ENCODE measurements at regions not wholly inside any gene's neighbourhood (a gene's known extent, or its start where the extent isn't known, plus 50 kb on each side); places are given as distances from the start of the nearest gene placed in this dataset.

- TF ChIP-seq, protein P1, sequence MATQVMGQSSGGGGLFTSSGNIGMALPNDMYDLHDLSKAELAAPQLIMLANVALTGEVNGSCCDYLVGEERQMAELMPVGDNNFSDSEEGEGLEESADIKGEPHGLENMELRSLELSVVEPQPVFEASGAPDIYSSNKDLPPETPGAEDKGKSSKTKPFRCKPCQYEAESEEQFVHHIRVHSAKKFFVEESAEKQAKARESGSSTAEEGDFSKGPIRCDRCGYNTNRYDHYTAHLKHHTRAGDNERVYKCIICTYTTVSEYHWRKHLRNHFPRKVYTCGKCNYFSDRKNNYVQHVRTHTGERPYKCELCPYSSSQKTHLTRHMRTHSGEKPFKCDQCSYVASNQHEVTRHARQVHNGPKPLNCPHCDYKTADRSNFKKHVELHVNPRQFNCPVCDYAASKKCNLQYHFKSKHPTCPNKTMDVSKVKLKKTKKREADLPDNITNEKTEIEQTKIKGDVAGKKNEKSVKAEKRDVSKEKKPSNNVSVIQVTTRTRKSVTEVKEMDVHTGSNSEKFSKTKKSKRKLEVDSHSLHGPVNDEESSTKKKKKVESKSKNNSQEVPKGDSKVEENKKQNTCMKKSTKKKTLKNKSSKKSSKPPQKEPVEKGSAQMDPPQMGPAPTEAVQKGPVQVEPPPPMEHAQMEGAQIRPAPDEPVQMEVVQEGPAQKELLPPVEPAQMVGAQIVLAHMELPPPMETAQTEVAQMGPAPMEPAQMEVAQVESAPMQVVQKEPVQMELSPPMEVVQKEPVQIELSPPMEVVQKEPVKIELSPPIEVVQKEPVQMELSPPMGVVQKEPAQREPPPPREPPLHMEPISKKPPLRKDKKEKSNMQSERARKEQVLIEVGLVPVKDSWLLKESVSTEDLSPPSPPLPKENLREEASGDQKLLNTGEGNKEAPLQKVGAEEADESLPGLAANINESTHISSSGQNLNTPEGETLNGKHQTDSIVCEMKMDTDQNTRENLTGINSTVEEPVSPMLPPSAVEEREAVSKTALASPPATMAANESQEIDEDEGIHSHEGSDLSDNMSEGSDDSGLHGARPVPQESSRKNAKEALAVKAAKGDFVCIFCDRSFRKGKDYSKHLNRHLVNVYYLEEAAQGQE (IDR thresholded peaks at IDR 0.05; ENCODE audit: low read depth) = no peak
- no peak for TF ChIP-seq ZNF274 (IDR thresholded peaks at IDR 0.05; ENCODE audit: low read depth, low read length)
- TF ChIP-seq SIN3A (IDR thresholded peaks at IDR 0.05; ENCODE audit: low read depth) = no peak
These were observed 168.3 kb downstream of the AKR1D1 start (continued) for GRCh38 chr7:138244606-138245005.

DNA sequence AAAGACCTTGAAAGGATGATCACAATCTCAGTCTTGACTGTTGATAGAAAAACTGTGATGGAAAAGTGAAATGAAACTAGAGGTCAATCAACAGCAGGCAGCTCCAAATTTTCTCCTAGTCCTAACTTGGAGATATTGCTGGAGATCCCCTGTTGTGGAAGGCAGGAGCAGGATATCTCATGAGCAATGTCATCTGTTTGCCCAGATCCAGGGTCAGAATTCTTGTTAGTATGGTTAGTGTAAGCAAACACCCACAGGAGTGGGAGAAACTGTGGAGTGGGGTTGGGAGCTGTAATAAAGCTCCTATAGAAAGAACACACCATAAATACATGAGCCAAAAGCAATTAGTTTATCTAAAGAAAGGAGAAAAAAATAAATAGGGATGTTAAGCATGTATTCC, 169.0 kb downstream of the AKR1D1 start:
- DNase-seq (ENCODE audit: low read depth, low spot score) (no peak), ATAC-seq (no peak)
- Histone ChIP-seq H3K79me2 (ENCODE audit: insufficient read depth, low read length) (no peaks in the 10 kb centered on the region), H3K4me3 (replicated peaks in 1 of 2; ENCODE audit: low read depth in 1 of 2, low read length in 2 of 2) (no peak overlapping the region), H3K9ac (ENCODE audit: low read length) (no peak overlapping the region), H3K27ac (ENCODE audit: low read depth, low read length) (no peak overlapping the region), H3K4me1 (ENCODE audit: control insufficient read depth in 1 of 2, insufficient read depth in 2 of 2, low read length in 2 of 2) (no peaks in the 10 kb centered on the region), H4K20me1 (ENCODE audit: insufficient read depth) (no peaks in the 10 kb centered on the region), H3K9me3 (ENCODE audit: control insufficient read depth in 1 of 2, insufficient read depth in 1 of 2, low read depth in 1 of 2, low read length in 2 of 2) (peaks cover 0 to 7% of the 10 kb centered on the region in 2 experiments; a peak in 2 of 4 replicates), H3K27me3 (ENCODE audit: insufficient read depth, low read length) (no peaks in the 10 kb centered on the region), H2AFZ (ENCODE audit: low read depth, low read length, poor library complexity, severe bottlenecking) (no peak overlapping the region), H3K36me3 (ENCODE audit: control insufficient read depth in 1 of 2, insufficient read depth in 2 of 2, low read length in 2 of 2) (no peaks in the 10 kb centered on the region), H3K4me2 (ENCODE audit: low read length) (no peak overlapping the region), H3K9me2 (ENCODE audit: insufficient read depth) (no peaks in the 10 kb centered on the region)
- intact Hi-C loops (cut with micrococcal nuclease) = no loop called here
- RAD21 ChIA-PET (ENCODE audit: low non-redundant PET in 1 of 2, low total read pairs in 2 of 2, uncharacterized antibody in 2 of 2, unreplicated experiment in 2 of 2) = no interaction called here
- no peak for TF ChIP-seq POLR2A (IDR thresholded peaks at IDR 0.05; ENCODE audit: borderline replicate concordance, extremely low read depth, insufficient read depth, insufficient read length)
- TF ChIP-seq, protein P2, sequence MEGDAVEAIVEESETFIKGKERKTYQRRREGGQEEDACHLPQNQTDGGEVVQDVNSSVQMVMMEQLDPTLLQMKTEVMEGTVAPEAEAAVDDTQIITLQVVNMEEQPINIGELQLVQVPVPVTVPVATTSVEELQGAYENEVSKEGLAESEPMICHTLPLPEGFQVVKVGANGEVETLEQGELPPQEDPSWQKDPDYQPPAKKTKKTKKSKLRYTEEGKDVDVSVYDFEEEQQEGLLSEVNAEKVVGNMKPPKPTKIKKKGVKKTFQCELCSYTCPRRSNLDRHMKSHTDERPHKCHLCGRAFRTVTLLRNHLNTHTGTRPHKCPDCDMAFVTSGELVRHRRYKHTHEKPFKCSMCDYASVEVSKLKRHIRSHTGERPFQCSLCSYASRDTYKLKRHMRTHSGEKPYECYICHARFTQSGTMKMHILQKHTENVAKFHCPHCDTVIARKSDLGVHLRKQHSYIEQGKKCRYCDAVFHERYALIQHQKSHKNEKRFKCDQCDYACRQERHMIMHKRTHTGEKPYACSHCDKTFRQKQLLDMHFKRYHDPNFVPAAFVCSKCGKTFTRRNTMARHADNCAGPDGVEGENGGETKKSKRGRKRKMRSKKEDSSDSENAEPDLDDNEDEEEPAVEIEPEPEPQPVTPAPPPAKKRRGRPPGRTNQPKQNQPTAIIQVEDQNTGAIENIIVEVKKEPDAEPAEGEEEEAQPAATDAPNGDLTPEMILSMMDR (IDR thresholded peaks at IDR 0.05 in 2 of 3, conservative IDR thresholded peaks at IDR 0.05 in 1 of 3; ENCODE audit: borderline replicate concordance in 1 of 3, insufficient read depth in 1 of 3, low read depth in 2 of 3, low read length in 2 of 3) = no peak
- no peak for TF ChIP-seq EZH2phosphoT487 (IDR thresholded peaks at IDR 0.05; ENCODE audit: borderline replicate concordance)
- TF ChIP-seq POLR2AphosphoS5 (IDR thresholded peaks at IDR 0.05; ENCODE audit: low read depth, low read length) = no peak
- TF ChIP-seq EGR1 (IDR thresholded peaks at IDR 0.05; ENCODE audit: low read depth) = no peak
- no peak for TF ChIP-seq ZFX (IDR thresholded peaks at IDR 0.05)
- no peak for TF ChIP-seq CBX3 (IDR thresholded peaks at IDR 0.05; ENCODE audit: low read depth)
- BruUV-seq (replicated peaks) = no TSS peak
- CTCF ChIA-PET = no interaction called here
- POLR2A ChIA-PET = no interaction called here

Data from HCT116 (cell line).